ENCODE measurements at regions not wholly inside any gene's neighbourhood (a gene's known extent, or its start where the extent isn't known, plus 50 kb on each side); places are given as distances from the start of the nearest gene placed in this dataset.

DNA sequence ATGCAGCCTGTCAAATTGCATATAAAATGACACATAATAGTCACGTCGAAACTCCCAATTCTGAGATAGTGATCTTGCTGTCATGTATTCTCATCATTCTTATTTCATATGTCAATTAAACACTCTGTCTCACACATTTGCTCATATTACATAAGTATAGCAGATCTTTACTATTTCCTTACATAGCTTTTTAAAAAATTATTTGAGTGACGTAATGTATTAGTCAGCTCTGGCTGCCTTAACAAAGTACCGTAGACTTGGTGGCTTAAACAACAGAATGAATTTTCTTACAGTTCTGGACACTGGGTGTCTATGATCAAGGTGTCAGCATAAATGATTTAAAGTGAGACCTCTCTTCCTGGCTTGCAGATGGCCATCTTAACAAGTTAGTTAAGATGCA, 1032.3 kb upstream of the NRXN1 start:
- DNase-seq (ENCODE audit: low spot score), result no peak
- in situ Hi-C loops (cut with MboI; ENCODE audit: low sequenced_read_pairs, unreplicated experiment), result no loop called here
- no peak for TF ChIP-seq CTCF (IDR thresholded peaks at IDR 0.05; ENCODE audit: borderline replicate concordance, control extremely low read depth, extremely low read depth, insufficient read depth, missing control alignments)

DNA sequence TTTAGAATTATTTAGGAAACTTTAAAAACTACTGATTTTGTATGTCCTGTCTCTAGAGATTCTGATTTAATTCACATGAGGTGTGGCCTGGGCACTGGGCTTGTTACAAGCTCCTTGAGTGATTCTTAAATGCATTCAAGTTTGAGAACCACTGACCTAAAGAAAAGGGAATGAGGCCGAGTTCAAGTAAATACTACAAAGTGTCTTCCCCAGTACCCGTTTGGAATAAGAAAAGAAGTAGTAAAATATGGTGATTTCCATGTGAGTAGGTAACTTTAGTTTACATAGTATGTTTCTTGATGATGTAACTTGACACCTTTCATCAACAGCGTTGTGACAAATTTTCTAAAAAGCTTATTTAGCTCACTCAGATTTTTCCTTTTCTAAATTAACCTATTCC, 1022.9 kb upstream of the NRXN1 start:
- in situ Hi-C loops (cut with MboI; ENCODE audit: low sequenced_read_pairs, unreplicated experiment), result no loop called here
- no peak for DNase-seq (ENCODE audit: low spot score)
- TF ChIP-seq CTCF (IDR thresholded peaks at IDR 0.05; ENCODE audit: borderline replicate concordance, control extremely low read depth, extremely low read depth, insufficient read depth, missing control alignments), result no peak

GRCh38 chr2:52036853-52037252, 1004.9 kb upstream of the NRXN1 start:
- no peak for TF ChIP-seq CTCF (IDR thresholded peaks at IDR 0.05; ENCODE audit: borderline replicate concordance, control extremely low read depth, extremely low read depth, insufficient read depth, missing control alignments)
- in situ Hi-C loops (cut with MboI; ENCODE audit: low sequenced_read_pairs, unreplicated experiment), result no loop called here
- no peak for DNase-seq (ENCODE audit: low spot score)

DNA sequence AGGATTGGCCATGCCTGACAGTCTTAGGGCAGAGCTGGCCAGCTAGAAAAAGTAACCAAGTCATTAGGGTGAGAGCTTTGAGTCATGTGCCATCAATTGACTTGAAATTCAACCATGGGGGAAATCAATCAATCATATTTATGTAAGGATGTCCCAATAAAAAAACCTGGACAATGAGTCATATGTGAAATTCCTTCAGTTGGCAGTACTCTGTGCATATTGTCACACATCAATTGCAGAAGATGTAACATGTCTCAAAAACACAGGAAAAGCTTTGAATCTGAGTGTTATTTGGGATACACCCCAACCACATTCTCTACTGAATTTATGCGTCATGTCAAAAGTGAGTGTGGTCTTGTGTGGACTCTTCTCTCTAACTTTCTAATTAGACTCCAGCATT, 1004.1 kb upstream of the NRXN1 start:
- TF ChIP-seq CTCF (IDR thresholded peaks at IDR 0.05; ENCODE audit: borderline replicate concordance, control extremely low read depth, extremely low read depth, insufficient read depth, missing control alignments), result no peak
- DNase-seq (ENCODE audit: low spot score), result no peak
- in situ Hi-C loops (cut with MboI; ENCODE audit: low sequenced_read_pairs, unreplicated experiment), result no loop called here

DNA sequence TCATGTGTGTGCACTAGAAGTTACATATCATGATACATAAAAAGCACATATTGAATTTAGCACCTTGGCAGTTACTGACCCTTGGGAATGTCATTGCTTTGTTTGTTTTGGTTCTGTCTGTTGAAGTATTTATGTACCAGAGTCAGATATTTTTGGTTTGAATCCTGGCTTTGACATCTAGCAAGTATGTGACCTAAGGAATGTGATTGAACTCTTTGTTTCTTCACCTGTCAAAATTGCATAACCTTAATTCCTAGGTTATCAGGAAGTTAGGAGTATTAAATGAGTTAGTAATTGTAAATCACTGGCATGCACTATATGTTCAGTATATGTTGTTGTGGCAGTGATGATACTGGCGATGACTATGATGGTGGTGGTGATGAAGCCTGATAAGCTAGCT, 1003.5 kb upstream of the NRXN1 start:
- no peak for TF ChIP-seq CTCF (IDR thresholded peaks at IDR 0.05; ENCODE audit: borderline replicate concordance, control extremely low read depth, extremely low read depth, insufficient read depth, missing control alignments)
- DNase-seq (ENCODE audit: low spot score), result no peak
- in situ Hi-C loops (cut with MboI; ENCODE audit: low sequenced_read_pairs, unreplicated experiment), result no loop called here

- in situ Hi-C loops (cut with MboI; ENCODE audit: low sequenced_read_pairs, unreplicated experiment), result no loop called here
- no peak for DNase-seq (ENCODE audit: low spot score)
- no peak for TF ChIP-seq CTCF (IDR thresholded peaks at IDR 0.05; ENCODE audit: borderline replicate concordance, control extremely low read depth, extremely low read depth, insufficient read depth, missing control alignments)
Observed at GRCh38 chr2:52034706-52035105, 1002.8 kb upstream of the NRXN1 start.

- in situ Hi-C loops (cut with MboI; ENCODE audit: low sequenced_read_pairs, unreplicated experiment), result no loop called here
- TF ChIP-seq CTCF (IDR thresholded peaks at IDR 0.05; ENCODE audit: borderline replicate concordance, control extremely low read depth, extremely low read depth, insufficient read depth, missing control alignments), result no peak
- DNase-seq (ENCODE audit: low spot score), result no peak
Observed at GRCh38 chr2:52022006-52022405, 990.1 kb upstream of the NRXN1 start.
